GM23248 (cell line): ENCODE measurements at regions not wholly inside any gene's neighbourhood (a gene's known extent, or its start where the extent isn't known, plus 50 kb on each side); places are given as distances from the start of the nearest gene placed in this dataset.

Experiments used
- EZH2 ChIP-seq: fragments of 200-600 bp; sonication (generic); IDR thresholded peaks from 2 replicates; pipeline ENCODE4 v1.6.1; 2018; ENCODE audit warnings: antibody characterized with exemption, mild to moderate bottlenecking; ENCODE audit not compliant: insufficient read depth, poor library complexity, severe bottlenecking
- EZH2phosphoT487 ChIP-seq: fragments of 200-600 bp; sonication (generic); IDR thresholded peaks from 2 replicates; pipeline ENCODE4 v1.6.1; 2018; ENCODE audit warnings: antibody characterized with exemption, moderate library complexity, mild to moderate bottlenecking, low read depth; ENCODE audit not compliant: insufficient read depth

GRCh38 chr13:111519041-111519440 lies 198.6 kb downstream of the TEX29 start:
- TF ChIP-seq EZH2phosphoT487 (no peak), EZH2 (no peak)
